ENCODE measurements at regions not wholly inside any gene's neighbourhood (a gene's known extent, or its start where the extent isn't known, plus 50 kb on each side); places are given as distances from the start of the nearest gene placed in this dataset.

DNA sequence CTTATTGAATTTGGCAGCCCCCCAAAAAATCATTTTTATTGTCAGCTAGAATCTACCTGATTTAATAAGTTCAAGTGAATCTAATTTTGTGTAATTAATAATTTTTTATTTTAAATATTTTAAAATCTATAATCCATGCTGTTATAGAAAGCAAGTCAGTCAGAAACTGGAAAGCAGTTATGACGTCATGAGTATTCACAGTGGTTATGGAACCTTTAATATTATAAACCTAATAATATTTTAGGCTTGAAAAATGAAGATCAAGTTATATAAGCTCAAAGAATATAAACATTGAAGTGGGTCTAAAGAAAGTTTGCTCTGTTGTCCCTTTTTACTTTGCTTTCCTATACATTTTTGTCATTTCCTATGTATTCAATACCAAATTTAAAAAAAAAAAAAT lies 1075.1 kb upstream of the EPHA7 start:
- TF ChIP-seq ZNF274 (IDR thresholded peaks at IDR 0.05; ENCODE audit: low read depth, low read length) (no peak), CBX3 (IDR thresholded peaks at IDR 0.05; ENCODE audit: low read depth) (no peak), EZH2 (IDR thresholded peaks at IDR 0.05) (no peak), RAD21 (IDR thresholded peaks at IDR 0.05; ENCODE audit: low read depth) (no peak), YY1 (IDR thresholded peaks at IDR 0.05; ENCODE audit: extremely low read depth, insufficient replicate concordance, low read depth, low read length) (no peak), ZBTB33 (IDR thresholded peaks at IDR 0.05; ENCODE audit: extremely low read depth, insufficient replicate concordance, low read length) (no peak), POLR2AphosphoS5 (IDR thresholded peaks at IDR 0.05; ENCODE audit: low read depth, low read length) (no peak), EZH2phosphoT487 (IDR thresholded peaks at IDR 0.05; ENCODE audit: borderline replicate concordance) (no peak)
- no peak for DNase-seq (ENCODE audit: low read depth, low spot score)
- no peaks in the 10 kb centered on the region; a peak in 1 of 4 replicates for H3K9me3 ChIP-seq (ENCODE audit: control insufficient read depth in 1 of 2, insufficient read depth in 1 of 2, low read depth in 1 of 2, low read length in 2 of 2)
- H2AFZ ChIP-seq (ENCODE audit: low read depth, low read length, poor library complexity, severe bottlenecking) = no peak overlapping the region
- no TSS peak for BruUV-seq (replicated peaks)
- no peak overlapping the region for H3K27ac ChIP-seq (ENCODE audit: low read depth, low read length)
- no peak overlapping the region for H3K4me3 ChIP-seq (replicated peaks in 1 of 2; ENCODE audit: low read depth in 1 of 2, low read length in 2 of 2)
- H3K27me3 ChIP-seq (ENCODE audit: insufficient read depth, low read length) = no peaks in the 10 kb centered on the region
- no peaks in the 10 kb centered on the region for H4K20me1 ChIP-seq (ENCODE audit: insufficient read depth)
- no peaks in the 10 kb centered on the region for H3K79me2 ChIP-seq (ENCODE audit: insufficient read depth, low read length)
- H3K4me1 ChIP-seq (ENCODE audit: control insufficient read depth in 1 of 2, insufficient read depth in 2 of 2, low read length in 2 of 2) = no peaks in the 10 kb centered on the region
- no peak overlapping the region for H3K4me2 ChIP-seq (ENCODE audit: low read length)
- H3K9ac ChIP-seq (ENCODE audit: low read length) = no peak overlapping the region
- intact Hi-C loops (cut with micrococcal nuclease) = no loop called here
- no peak for ATAC-seq
- CTCF ChIA-PET = no interaction called here
- no peaks in the 10 kb centered on the region for H3K36me3 ChIP-seq (ENCODE audit: control insufficient read depth in 1 of 2, insufficient read depth in 2 of 2, low read length in 2 of 2)
- POLR2A ChIA-PET = no interaction called here
- RAD21 ChIA-PET (ENCODE audit: low non-redundant PET in 1 of 2, low total read pairs in 2 of 2, uncharacterized antibody in 2 of 2, unreplicated experiment in 2 of 2) = no interaction called here
- no peaks in the 10 kb centered on the region for H3K9me2 ChIP-seq (ENCODE audit: insufficient read depth)

DNA sequence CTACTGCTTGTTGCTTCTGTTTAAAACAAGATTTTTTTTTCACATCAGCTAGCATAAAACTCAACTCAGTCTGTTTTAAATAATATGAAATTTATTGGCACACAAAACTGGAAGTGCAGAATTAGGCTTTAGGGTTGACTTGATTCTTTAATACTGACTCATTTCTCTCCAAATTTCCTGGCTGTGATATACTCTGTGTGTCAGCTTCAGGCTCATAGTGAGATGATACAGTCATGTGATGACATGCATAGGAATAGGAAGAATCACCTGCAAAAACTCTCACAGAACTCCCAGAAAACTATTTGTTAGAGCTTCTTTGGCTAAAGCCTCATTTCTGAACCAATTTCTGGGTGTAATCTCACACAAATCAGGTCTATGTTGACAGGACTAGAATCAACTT lies 1068.0 kb upstream of the EPHA7 start:
- Histone ChIP-seq H3K27ac (ENCODE audit: low read depth, low read length) (no peak overlapping the region), H3K79me2 (ENCODE audit: insufficient read depth, low read length) (no peaks in the 10 kb centered on the region), H3K27me3 (ENCODE audit: insufficient read depth, low read length) (no peaks in the 10 kb centered on the region), H3K4me2 (ENCODE audit: low read length) (no peak overlapping the region), H3K9me3 (ENCODE audit: control insufficient read depth in 1 of 2, insufficient read depth in 1 of 2, low read depth in 1 of 2, low read length in 2 of 2) (peaks cover 0 to 4% of the 10 kb centered on the region in 2 experiments; a peak in 1 of 4 replicates), H3K9me2 (ENCODE audit: insufficient read depth) (no peaks in the 10 kb centered on the region), H2AFZ (ENCODE audit: low read depth, low read length, poor library complexity, severe bottlenecking) (no peak overlapping the region), H3K4me1 (ENCODE audit: control insufficient read depth in 1 of 2, insufficient read depth in 2 of 2, low read length in 2 of 2) (no peaks in the 10 kb centered on the region), H3K4me3 (replicated peaks in 1 of 2; ENCODE audit: low read depth in 1 of 2, low read length in 2 of 2) (no peak overlapping the region), H3K9ac (ENCODE audit: low read length) (no peak overlapping the region), H4K20me1 (ENCODE audit: insufficient read depth) (no peaks in the 10 kb centered on the region), H3K36me3 (ENCODE audit: control insufficient read depth in 1 of 2, insufficient read depth in 2 of 2, low read length in 2 of 2) (no peaks in the 10 kb centered on the region)
- POLR2A ChIA-PET = no interaction called here
- DNase-seq (ENCODE audit: low read depth, low spot score) (no peak), ATAC-seq (no peak)
- RAD21 ChIA-PET (ENCODE audit: low non-redundant PET in 1 of 2, low total read pairs in 2 of 2, uncharacterized antibody in 2 of 2, unreplicated experiment in 2 of 2) = no interaction called here
- intact Hi-C loops (cut with micrococcal nuclease) = no loop called here
- BruUV-seq (replicated peaks) = no TSS peak
- CTCF ChIA-PET = no interaction called here
- TF ChIP-seq YY1 (IDR thresholded peaks at IDR 0.05; ENCODE audit: extremely low read depth, insufficient replicate concordance, low read depth, low read length) (no peak), SP1 (IDR thresholded peaks at IDR 0.05; ENCODE audit: low read depth) (no peak), JUND (IDR thresholded peaks at IDR 0.05) (no peak), ATF3 (IDR thresholded peaks at IDR 0.05) (no peak), EZH2phosphoT487 (IDR thresholded peaks at IDR 0.05; ENCODE audit: borderline replicate concordance) (no peak), SRF (IDR thresholded peaks at IDR 0.05; ENCODE audit: low read depth) (no peak), EGR1 (IDR thresholded peaks at IDR 0.05; ENCODE audit: low read depth) (no peak), ZNF274 (IDR thresholded peaks at IDR 0.05; ENCODE audit: low read depth, low read length) (no peak), TCF7L2 (IDR thresholded peaks at IDR 0.05; ENCODE audit: borderline replicate concordance, extremely low read depth, insufficient read depth, insufficient read length) (no peak), MAX (IDR thresholded peaks at IDR 0.05) (no peak), CEBPB (IDR thresholded peaks at IDR 0.05; ENCODE audit: low read depth) (no peak), CBX3 (IDR thresholded peaks at IDR 0.05; ENCODE audit: low read depth) (no peak), POLR2AphosphoS5 (IDR thresholded peaks at IDR 0.05; ENCODE audit: low read depth, low read length) (no peak), POLR2A (IDR thresholded peaks at IDR 0.05; ENCODE audit: borderline replicate concordance, extremely low read depth, insufficient read depth, insufficient read length) (no peak)
- TF ChIP-seq, protein P1, sequence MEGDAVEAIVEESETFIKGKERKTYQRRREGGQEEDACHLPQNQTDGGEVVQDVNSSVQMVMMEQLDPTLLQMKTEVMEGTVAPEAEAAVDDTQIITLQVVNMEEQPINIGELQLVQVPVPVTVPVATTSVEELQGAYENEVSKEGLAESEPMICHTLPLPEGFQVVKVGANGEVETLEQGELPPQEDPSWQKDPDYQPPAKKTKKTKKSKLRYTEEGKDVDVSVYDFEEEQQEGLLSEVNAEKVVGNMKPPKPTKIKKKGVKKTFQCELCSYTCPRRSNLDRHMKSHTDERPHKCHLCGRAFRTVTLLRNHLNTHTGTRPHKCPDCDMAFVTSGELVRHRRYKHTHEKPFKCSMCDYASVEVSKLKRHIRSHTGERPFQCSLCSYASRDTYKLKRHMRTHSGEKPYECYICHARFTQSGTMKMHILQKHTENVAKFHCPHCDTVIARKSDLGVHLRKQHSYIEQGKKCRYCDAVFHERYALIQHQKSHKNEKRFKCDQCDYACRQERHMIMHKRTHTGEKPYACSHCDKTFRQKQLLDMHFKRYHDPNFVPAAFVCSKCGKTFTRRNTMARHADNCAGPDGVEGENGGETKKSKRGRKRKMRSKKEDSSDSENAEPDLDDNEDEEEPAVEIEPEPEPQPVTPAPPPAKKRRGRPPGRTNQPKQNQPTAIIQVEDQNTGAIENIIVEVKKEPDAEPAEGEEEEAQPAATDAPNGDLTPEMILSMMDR (IDR thresholded peaks at IDR 0.05 in 2 of 3, conservative IDR thresholded peaks at IDR 0.05 in 1 of 3; ENCODE audit: borderline replicate concordance in 1 of 3, insufficient read depth in 1 of 3, low read depth in 2 of 3, low read length in 2 of 3) = no peak

All from HCT116 (cell line).